SK-N-SH treated with all-trans-retinoic acid at 6 μM for 48 hours (cell line): ENCODE measurements at regions not wholly inside any gene's neighbourhood (a gene's known extent, or its start where the extent isn't known, plus 50 kb on each side); places are given as distances from the start of the nearest gene placed in this dataset.

Source experiments
- CSDC2 ChIP-seq: fragments of 250-450 bp; sonication (Bioruptor Pico); IDR thresholded peaks from 2 replicates; pipeline ENCODE4 v1.5.0; 2020; ENCODE audit warnings: mild to moderate bottlenecking, moderate library complexity
- RARB ChIP-seq: fragments of 250-450 bp; sonication (Bioruptor Pico); IDR thresholded peaks from 2 replicates; pipeline ENCODE4 v1.8.0; 2021; ENCODE audit warnings: mild to moderate bottlenecking, moderate library complexity
- ZNF70 ChIP-seq: fragments of 450-650 bp; formaldehyde crosslinking; IDR thresholded peaks from 2 replicates; pipeline ENCODE4 v1.5.0; 2020; ENCODE audit warnings: mild to moderate bottlenecking, moderate library complexity
- ZNF8 ChIP-seq: fragments of 450-650 bp; formaldehyde crosslinking; IDR thresholded peaks from 2 replicates; pipeline ENCODE4 v1.5.0; 2020; ENCODE audit warnings: mild to moderate bottlenecking, moderate library complexity

- TF ChIP-seq RARB (CRISPR knock-in tag): no peak
- TF ChIP-seq ZNF70 (CRISPR knock-in tag): 0 out of 2 replicates have a peak, but pooled peaks have one; percentile 24
- TF ChIP-seq CSDC2: no peak
- TF ChIP-seq ZNF8 (CRISPR knock-in tag): peak; percentile 30; the same call in 1 of the 2 replicates
Observed at GRCh38 chr1:242754125-242754524, 229.6 kb upstream of the PLD5 start.
